Type B pancreatic cell (in vitro differentiated cells): ENCODE measurements at regions not wholly inside any gene's neighbourhood (a gene's known extent, or its start where the extent isn't known, plus 50 kb on each side); places are given as distances from the start of the nearest gene placed in this dataset.
"Not testable (repeated sequence)": the region's sequence is repeated elsewhere in the genome, so short reads cannot be mapped to it uniquely, and the experiment has no call there.

Source experiments
- DNase-seq: peaks from one replicate; pipeline ENCODE4 v3.0.0; 2021; ENCODE audit warnings: mixed read lengths; ENCODE audit not compliant: unreplicated experiment; ENCODE audit errors: extremely low spot score
- H3K27ac Mint-ChIP-seq: 2 replicates; pipeline ENCODE4 v1.8.0; 2021; ENCODE audit warnings: mild to moderate bottlenecking, mixed read lengths
- H3K27me3 Mint-ChIP-seq: 2 replicates; pipeline ENCODE4 v1.8.0; 2021; ENCODE audit warnings: mixed read lengths
- H3K36me3 Mint-ChIP-seq: 2 replicates; pipeline ENCODE4 v1.8.0; 2021; ENCODE audit warnings: mixed read lengths
- H3K4me1 Mint-ChIP-seq: one replicate; pipeline ENCODE4 v1.8.0; 2021; ENCODE audit warnings: mixed read lengths; ENCODE audit not compliant: unreplicated experiment
- H3K4me3 Mint-ChIP-seq: 2 replicates; pipeline ENCODE4 v1.8.0; 2021; ENCODE audit warnings: mild to moderate bottlenecking, mixed read lengths
- H3K9me3 Mint-ChIP-seq: 2 replicates; pipeline ENCODE4 v1.8.0; 2021; ENCODE audit warnings: mixed read lengths
- TF ChIP-seq, protein P1 (sequence below): fragments of 200-600 bp; sonication (generic); conservative IDR thresholded peaks from 2 replicates; pipeline ENCODE4 v1.5.0; 2021; ENCODE audit warnings: antibody characterized with exemption, mild to moderate bottlenecking

GRCh38 chr21:13937236-13937635 lies 273.5 kb downstream of the LIPI start:
- Mint-ChIP-seq H3K4me1 (no peaks in the 10 kb centered on the region), H3K27me3 (no peaks in the 10 kb centered on the region), H3K9me3 (no peaks in the 10 kb centered on the region), H3K4me3 (no peak overlapping the region), H3K36me3 (no peaks in the 10 kb centered on the region), H3K27ac (no peak overlapping the region)
- TF ChIP-seq, protein P1, sequence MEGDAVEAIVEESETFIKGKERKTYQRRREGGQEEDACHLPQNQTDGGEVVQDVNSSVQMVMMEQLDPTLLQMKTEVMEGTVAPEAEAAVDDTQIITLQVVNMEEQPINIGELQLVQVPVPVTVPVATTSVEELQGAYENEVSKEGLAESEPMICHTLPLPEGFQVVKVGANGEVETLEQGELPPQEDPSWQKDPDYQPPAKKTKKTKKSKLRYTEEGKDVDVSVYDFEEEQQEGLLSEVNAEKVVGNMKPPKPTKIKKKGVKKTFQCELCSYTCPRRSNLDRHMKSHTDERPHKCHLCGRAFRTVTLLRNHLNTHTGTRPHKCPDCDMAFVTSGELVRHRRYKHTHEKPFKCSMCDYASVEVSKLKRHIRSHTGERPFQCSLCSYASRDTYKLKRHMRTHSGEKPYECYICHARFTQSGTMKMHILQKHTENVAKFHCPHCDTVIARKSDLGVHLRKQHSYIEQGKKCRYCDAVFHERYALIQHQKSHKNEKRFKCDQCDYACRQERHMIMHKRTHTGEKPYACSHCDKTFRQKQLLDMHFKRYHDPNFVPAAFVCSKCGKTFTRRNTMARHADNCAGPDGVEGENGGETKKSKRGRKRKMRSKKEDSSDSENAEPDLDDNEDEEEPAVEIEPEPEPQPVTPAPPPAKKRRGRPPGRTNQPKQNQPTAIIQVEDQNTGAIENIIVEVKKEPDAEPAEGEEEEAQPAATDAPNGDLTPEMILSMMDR = no peak
- no peak for DNase-seq

- not testable (repeated sequence) for H3K27ac Mint-ChIP-seq, DNase-seq, H3K4me3 Mint-ChIP-seq, H3K9me3 Mint-ChIP-seq, H3K27me3 Mint-ChIP-seq, H3K4me1 Mint-ChIP-seq, H3K36me3 Mint-ChIP-seq
These were observed 274.5 kb downstream of the LIPI start for GRCh38 chr21:13936033-13936937.

GRCh38 chr21:13935396-13936032 lies 275.2 kb downstream of the LIPI start:
- H3K4me3 Mint-ChIP-seq, H3K9me3 Mint-ChIP-seq, DNase-seq, H3K27ac Mint-ChIP-seq, H3K36me3 Mint-ChIP-seq, H3K4me1 Mint-ChIP-seq, H3K27me3 Mint-ChIP-seq: not testable (repeated sequence)

GRCh38 chr21:13934887-13935342 lies 275.8 kb downstream of the LIPI start:
- H3K27me3 Mint-ChIP-seq, H3K4me3 Mint-ChIP-seq, H3K4me1 Mint-ChIP-seq, H3K27ac Mint-ChIP-seq, DNase-seq, H3K9me3 Mint-ChIP-seq, H3K36me3 Mint-ChIP-seq: not testable (repeated sequence)

GRCh38 chr21:13923175-13923574 lies 287.6 kb downstream of the LIPI start:
- not testable (repeated sequence) for H3K36me3 Mint-ChIP-seq, H3K27ac Mint-ChIP-seq, H3K27me3 Mint-ChIP-seq, H3K4me1 Mint-ChIP-seq, DNase-seq, H3K9me3 Mint-ChIP-seq, H3K4me3 Mint-ChIP-seq

GRCh38 chr21:13921455-13921854 lies 289.3 kb downstream of the LIPI start:
- H3K27ac Mint-ChIP-seq, H3K27me3 Mint-ChIP-seq, H3K36me3 Mint-ChIP-seq, H3K4me1 Mint-ChIP-seq, H3K9me3 Mint-ChIP-seq, DNase-seq, H3K4me3 Mint-ChIP-seq: not testable (repeated sequence)

DNA sequence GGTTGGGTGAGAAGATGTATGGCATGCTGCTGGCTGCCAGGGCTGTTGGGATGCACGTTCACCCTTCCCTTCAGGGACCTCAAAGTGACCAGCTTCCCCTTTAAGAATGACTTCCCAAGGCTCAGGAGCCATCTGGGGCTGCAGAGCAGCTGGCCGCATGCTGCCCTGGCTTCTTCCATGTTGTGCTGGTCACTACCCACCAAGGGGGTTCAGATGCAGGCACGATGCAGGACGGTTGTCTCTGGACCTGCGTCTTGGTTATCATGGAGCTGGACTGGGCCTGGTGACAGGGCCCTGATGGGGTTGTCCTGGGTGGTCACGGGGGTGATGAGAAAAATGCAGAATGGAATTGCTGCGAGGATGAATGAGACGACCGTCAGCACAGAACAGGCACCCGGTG lies 297.8 kb downstream of the POTED start:
- not testable (repeated sequence) for H3K36me3 Mint-ChIP-seq, H3K9me3 Mint-ChIP-seq, H3K4me3 Mint-ChIP-seq, H3K4me1 Mint-ChIP-seq, DNase-seq, H3K27me3 Mint-ChIP-seq, H3K27ac Mint-ChIP-seq

DNA sequence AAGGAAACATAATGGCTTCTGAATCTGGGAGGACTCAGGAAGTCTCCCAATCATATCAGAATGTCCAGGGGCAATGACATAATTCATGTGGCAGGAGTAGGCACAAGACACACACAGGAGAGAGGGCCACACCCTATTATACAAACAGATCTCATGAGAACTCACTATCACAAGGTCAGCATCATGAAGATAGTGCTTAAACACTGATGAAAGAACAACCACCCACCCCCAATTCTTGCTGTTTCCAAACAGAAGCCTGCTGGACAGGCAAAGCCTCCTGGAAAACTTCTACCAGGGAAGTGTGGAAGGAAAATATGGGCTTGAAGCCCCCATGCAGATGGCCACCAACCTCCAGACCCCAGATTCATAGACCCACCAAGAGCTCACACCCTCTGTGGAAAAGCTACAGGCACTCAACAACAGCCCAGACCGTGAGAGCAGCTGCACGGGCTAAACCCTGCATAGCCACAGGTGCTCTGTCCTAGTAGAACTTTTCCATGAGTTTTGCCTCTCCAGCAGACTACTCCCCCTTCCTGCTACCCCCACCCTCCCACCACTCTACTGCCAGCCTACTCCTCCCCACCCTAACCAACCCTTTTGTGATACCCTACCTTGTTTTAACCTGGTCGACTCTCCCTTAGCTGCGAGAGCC lies 287.1 kb downstream of the POTED start:
- DNase-seq, H3K36me3 Mint-ChIP-seq, H3K4me1 Mint-ChIP-seq, H3K4me3 Mint-ChIP-seq, H3K27me3 Mint-ChIP-seq, H3K27ac Mint-ChIP-seq: not testable (repeated sequence)
- H3K9me3 Mint-ChIP-seq = peaks cover 11% of the 10 kb centered on the region

DNA sequence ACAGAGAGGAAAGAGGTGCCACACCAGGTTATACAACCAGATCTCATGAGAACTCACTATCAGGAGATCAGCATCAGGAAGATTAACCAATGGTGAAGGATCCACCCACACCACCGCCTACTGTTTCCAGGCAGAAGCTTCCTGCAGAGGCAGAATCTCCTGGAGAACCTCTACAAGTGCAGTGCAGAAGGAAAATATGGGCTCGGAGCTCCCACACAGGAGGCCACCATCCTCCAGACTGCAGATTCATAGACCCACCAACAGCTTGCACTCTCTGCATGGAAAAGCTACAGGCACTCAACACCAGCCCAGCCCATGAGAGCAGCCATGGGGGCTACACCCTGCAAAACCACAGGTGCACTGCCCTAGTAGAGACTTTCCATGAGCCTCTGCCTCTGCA lies 284.0 kb downstream of the POTED start:
- H3K4me3 Mint-ChIP-seq, DNase-seq, H3K27ac Mint-ChIP-seq, H3K27me3 Mint-ChIP-seq, H3K36me3 Mint-ChIP-seq, H3K4me1 Mint-ChIP-seq: not testable (repeated sequence)
- H3K9me3 Mint-ChIP-seq = peaks cover 14% of the 10 kb centered on the region

- H3K27ac Mint-ChIP-seq, DNase-seq, H3K36me3 Mint-ChIP-seq, H3K4me3 Mint-ChIP-seq, H3K27me3 Mint-ChIP-seq, H3K4me1 Mint-ChIP-seq: not testable (repeated sequence)
- peaks cover 14% of the 10 kb centered on the region for H3K9me3 Mint-ChIP-seq
These were observed 283.4 kb downstream of the POTED start for GRCh38 chr21:13893025-13893424.

GRCh38 chr21:13892146-13892751 lies 282.7 kb downstream of the POTED start:
- not testable (repeated sequence) for H3K4me3 Mint-ChIP-seq, H3K27me3 Mint-ChIP-seq, H3K36me3 Mint-ChIP-seq, H3K27ac Mint-ChIP-seq, H3K4me1 Mint-ChIP-seq, DNase-seq
- peaks cover 20% of the 10 kb centered on the region for H3K9me3 Mint-ChIP-seq

DNA sequence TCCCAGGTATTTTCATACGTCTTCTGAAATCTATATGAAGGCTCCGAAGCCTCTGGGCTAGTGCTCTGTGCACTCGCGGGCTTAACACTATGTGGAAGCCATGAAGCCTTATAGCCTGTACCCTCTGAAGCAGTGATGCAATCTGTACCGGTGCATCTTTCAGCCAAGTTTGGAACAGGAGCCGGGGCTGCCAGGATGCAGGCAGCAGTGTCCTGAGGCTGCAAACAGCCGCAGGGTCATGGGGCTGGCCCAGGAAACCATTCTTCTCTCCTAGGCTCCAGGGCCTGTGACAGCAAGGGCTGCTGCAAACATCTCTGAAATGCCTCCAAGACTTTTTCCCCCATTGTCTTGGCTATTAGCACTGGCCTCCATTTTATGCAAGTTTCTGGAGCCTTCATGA lies 279.6 kb downstream of the POTED start:
- not testable (repeated sequence) for H3K27me3 Mint-ChIP-seq
- H3K9me3 Mint-ChIP-seq = peaks cover 17% of the 10 kb centered on the region

More for the DNA sequence above, 279.6 kb downstream of the POTED start:
- H3K4me1 Mint-ChIP-seq, H3K27ac Mint-ChIP-seq, DNase-seq, H3K4me3 Mint-ChIP-seq, H3K36me3 Mint-ChIP-seq: not testable (repeated sequence)
